ENCODE measurements at regions not wholly inside any gene's neighbourhood (a gene's known extent, or its start where the extent isn't known, plus 50 kb on each side); places are given as distances from the start of the nearest gene placed in this dataset.

DNA sequence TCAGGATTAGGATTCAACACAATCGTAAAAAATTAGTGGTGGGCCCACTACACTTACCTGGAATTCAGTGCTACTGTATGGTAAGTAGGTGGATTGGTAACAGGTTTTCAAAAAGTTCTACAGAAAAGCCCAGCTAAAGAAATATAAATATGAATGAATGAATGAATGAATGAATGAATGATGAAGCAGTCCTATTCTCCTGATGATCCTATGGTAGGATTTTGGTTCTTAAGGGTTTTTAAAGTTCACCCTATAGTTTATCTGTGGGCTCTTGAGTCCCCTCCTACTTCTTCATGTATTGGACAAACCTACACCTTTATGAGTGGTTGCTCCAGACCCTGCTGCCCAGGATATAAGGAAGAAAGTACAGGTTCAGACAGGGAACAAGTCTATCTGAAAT lies 89.5 kb upstream of the HEY2 start:
- TF ChIP-seq, protein P1, sequence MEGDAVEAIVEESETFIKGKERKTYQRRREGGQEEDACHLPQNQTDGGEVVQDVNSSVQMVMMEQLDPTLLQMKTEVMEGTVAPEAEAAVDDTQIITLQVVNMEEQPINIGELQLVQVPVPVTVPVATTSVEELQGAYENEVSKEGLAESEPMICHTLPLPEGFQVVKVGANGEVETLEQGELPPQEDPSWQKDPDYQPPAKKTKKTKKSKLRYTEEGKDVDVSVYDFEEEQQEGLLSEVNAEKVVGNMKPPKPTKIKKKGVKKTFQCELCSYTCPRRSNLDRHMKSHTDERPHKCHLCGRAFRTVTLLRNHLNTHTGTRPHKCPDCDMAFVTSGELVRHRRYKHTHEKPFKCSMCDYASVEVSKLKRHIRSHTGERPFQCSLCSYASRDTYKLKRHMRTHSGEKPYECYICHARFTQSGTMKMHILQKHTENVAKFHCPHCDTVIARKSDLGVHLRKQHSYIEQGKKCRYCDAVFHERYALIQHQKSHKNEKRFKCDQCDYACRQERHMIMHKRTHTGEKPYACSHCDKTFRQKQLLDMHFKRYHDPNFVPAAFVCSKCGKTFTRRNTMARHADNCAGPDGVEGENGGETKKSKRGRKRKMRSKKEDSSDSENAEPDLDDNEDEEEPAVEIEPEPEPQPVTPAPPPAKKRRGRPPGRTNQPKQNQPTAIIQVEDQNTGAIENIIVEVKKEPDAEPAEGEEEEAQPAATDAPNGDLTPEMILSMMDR (conservative IDR thresholded peaks at IDR 0.05): no peak
- Histone ChIP-seq H3K56ac (ENCODE audit: insufficient read length, low read depth, low read length) (no peak overlapping the region), H4K8ac (replicated peaks; ENCODE audit: insufficient read length, low read depth, low read length) (no peak overlapping the region), H4K91ac (ENCODE audit: insufficient read length, low read depth, low read length) (no peak overlapping the region), H4K5ac (ENCODE audit: insufficient read length, low read depth, low read length) (no peak overlapping the region), H2BK5ac (ENCODE audit: insufficient read length, low read length) (no peak overlapping the region), H3K14ac (ENCODE audit: insufficient read depth, low read length) (no peak overlapping the region), H2BK120ac (ENCODE audit: low read depth, low read length, poor library complexity, severe bottlenecking) (no peak overlapping the region), H3K9ac (ENCODE audit: extremely low read depth, insufficient read length, low read length) (no peak overlapping the region), H2BK12ac (ENCODE audit: insufficient read length, low read depth, low read length) (no peak overlapping the region), H3K79me1 (ENCODE audit: insufficient read depth, low read depth, low read length, poor library complexity, severe bottlenecking) (no peaks in the 10 kb centered on the region), H3K4me1 (ENCODE audit: insufficient read depth, low read length) (no peaks in the 10 kb centered on the region; the same call in 1 of the 2 replicates), H3K27ac (ENCODE audit: insufficient read length, low read depth, low read length) (no peak overlapping the region), H2AK5ac (ENCODE audit: insufficient read length, low read length) (no peak overlapping the region), H2BK20ac (ENCODE audit: low read depth, low read length, poor library complexity, severe bottlenecking) (no peak overlapping the region), H3K4ac (ENCODE audit: low read depth, low read length) (no peak overlapping the region), H3K4me2 (ENCODE audit: insufficient read depth, insufficient read length, low read length) (no peak overlapping the region), H2AFZ (ENCODE audit: low read length) (no peak overlapping the region), H3K79me2 (ENCODE audit: insufficient read depth, low read length) (no peaks in the 10 kb centered on the region), H3K23me2 (ENCODE audit: insufficient read length, low read depth, low read length, poor library complexity, severe bottlenecking) (no peaks in the 10 kb centered on the region), H3K27me3 (ENCODE audit: insufficient read depth, low read length) (no peaks in the 10 kb centered on the region), H3T11ph (ENCODE audit: low read length) (no peak overlapping the region), H3K23ac (ENCODE audit: insufficient read length, low read depth, low read length) (no peak overlapping the region), H4K20me1 (ENCODE audit: control insufficient read depth, insufficient read depth, insufficient read length) (no peaks in the 10 kb centered on the region), H3K18ac (ENCODE audit: insufficient read length, low read depth, low read length) (no peak overlapping the region), H2BK15ac (ENCODE audit: low read depth, low read length) (no peak overlapping the region), H3K9me3 (ENCODE audit: control insufficient read depth, low read depth, low read length) (no peaks in the 10 kb centered on the region)
- Mint-ChIP-seq H3K36me3 (ENCODE audit: insufficient read depth in 1 of 3, low read depth in 3 of 3) (no peaks in the 10 kb centered on the region), H3K4me1 (peaks cover 14 to 15% of the 10 kb centered on the region in 2 experiments), H3K27me3 (ENCODE audit: low read depth) (no peaks in the 10 kb centered on the region), H3K4me3 (no peak overlapping the region), H3K9me3 (no peaks in the 10 kb centered on the region), H3K27ac (no peak overlapping the region)
- no peak for DNase-seq
- no CpG with 5 or more reads among the region's 1 CpG for WGBS (ENCODE audit: extremely low coverage, insufficient read length, low lambda C conversion rate)
